ENCODE measurements at regions not wholly inside any gene's neighbourhood (a gene's known extent, or its start where the extent isn't known, plus 50 kb on each side); places are given as distances from the start of the nearest gene placed in this dataset.

DNA sequence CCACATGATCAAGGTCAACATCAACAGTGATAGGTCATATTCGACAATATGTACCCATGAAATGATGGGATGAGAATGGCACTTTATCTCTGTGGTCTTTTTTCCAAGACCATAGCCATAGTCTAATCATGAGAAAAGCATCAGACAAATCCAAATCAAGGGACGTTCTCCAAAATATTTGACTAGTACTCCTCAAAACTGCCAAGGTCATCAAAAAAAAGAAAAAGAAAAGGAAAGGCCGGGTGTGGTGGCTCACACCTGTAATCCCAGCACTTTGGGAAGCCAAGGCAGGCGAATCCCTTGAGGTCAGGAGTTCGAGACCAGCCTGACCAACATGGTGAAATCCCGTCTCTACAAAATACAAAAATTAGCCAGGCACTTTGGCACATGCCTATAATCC, 318.3 kb downstream of the TAFA4 start:
- Histone ChIP-seq H3K27me3 (no peaks in the 10 kb centered on the region), H3K27ac (no peak overlapping the region), H3K4me1 (ENCODE audit: insufficient read depth) (no peaks in the 10 kb centered on the region), H3K9me3 (no peaks in the 10 kb centered on the region), H3K36me3 (no peaks in the 10 kb centered on the region), H3K4me3 (no peak overlapping the region)
- TF ChIP-seq EP300 (IDR thresholded peaks at IDR 0.05) (no peak), POLR2A (IDR thresholded peaks at IDR 0.05) (no peak)
- TF ChIP-seq, protein P1, sequence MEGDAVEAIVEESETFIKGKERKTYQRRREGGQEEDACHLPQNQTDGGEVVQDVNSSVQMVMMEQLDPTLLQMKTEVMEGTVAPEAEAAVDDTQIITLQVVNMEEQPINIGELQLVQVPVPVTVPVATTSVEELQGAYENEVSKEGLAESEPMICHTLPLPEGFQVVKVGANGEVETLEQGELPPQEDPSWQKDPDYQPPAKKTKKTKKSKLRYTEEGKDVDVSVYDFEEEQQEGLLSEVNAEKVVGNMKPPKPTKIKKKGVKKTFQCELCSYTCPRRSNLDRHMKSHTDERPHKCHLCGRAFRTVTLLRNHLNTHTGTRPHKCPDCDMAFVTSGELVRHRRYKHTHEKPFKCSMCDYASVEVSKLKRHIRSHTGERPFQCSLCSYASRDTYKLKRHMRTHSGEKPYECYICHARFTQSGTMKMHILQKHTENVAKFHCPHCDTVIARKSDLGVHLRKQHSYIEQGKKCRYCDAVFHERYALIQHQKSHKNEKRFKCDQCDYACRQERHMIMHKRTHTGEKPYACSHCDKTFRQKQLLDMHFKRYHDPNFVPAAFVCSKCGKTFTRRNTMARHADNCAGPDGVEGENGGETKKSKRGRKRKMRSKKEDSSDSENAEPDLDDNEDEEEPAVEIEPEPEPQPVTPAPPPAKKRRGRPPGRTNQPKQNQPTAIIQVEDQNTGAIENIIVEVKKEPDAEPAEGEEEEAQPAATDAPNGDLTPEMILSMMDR (IDR thresholded peaks at IDR 0.05) = no peak
- 74 to 83% (median 74%) methylated on average over 6 of the region's 6 CpGs for WGBS, 3 donors
- intact Hi-C loops (cut with DNase I) = no loop called here
- DNase-seq = no peak

DNA sequence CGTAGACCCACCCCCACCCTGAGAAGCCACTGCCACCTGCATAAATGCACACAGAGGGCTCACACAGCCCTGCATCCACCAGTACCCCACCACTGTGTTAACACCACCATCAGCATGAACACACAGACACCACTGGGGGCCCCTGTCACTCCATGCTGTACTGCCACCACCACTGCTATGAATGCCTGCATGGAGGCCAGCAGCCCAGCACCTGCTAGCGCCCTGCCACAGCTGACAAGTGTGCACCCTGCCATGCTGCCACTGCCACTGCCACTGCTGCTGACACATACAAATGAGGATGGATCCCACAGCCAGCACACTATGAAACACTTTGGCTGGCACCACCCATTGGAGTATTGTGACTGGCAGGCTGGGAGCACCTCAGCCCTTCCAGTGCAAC, 361.0 kb downstream of the TAFA4 start:
- Histone ChIP-seq H3K9me3 (no peaks in the 10 kb centered on the region), H3K27me3 (no peaks in the 10 kb centered on the region), H3K27ac (no peak overlapping the region), H3K36me3 (no peaks in the 10 kb centered on the region), H3K4me1 (ENCODE audit: insufficient read depth) (no peaks in the 10 kb centered on the region), H3K4me3 (no peak overlapping the region)
- intact Hi-C loops (cut with DNase I) = no loop called here
- TF ChIP-seq POLR2A (IDR thresholded peaks at IDR 0.05) (no peak), EP300 (IDR thresholded peaks at IDR 0.05) (no peak)
- TF ChIP-seq, protein P1 (IDR thresholded peaks at IDR 0.05) = no peak
- WGBS, 3 donors = 75 to 95% (median 76%) methylated on average over 2 of the region's 2 CpGs
- no peak for DNase-seq

DNA sequence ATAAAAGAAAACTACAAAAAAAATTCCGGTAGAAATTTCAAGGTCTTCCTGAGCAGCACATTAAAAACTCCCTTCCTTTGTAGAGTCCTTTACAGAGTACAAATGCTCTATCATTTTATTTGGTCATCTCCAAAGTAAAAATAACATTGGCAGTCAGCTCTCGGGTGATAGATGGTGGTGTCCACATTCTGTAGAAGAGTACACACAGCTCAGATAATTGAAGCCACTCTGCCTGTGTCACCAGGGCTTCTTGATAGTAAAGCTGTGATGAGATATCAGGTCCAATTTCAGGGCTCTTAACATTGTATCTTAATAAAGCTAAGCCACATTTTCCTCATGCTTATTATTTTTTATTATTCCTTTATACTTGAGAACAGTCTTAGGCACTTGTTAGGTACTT, 371.6 kb downstream of the TAFA4 start:
- Histone ChIP-seq H3K9me3 (no peaks in the 10 kb centered on the region), H3K4me1 (ENCODE audit: insufficient read depth) (no peaks in the 10 kb centered on the region), H3K27me3 (no peaks in the 10 kb centered on the region), H3K27ac (no peak overlapping the region), H3K4me3 (no peak overlapping the region), H3K36me3 (no peaks in the 10 kb centered on the region)
- TF ChIP-seq POLR2A (IDR thresholded peaks at IDR 0.05) (no peak), EP300 (IDR thresholded peaks at IDR 0.05) (no peak)
- TF ChIP-seq, protein P1 (IDR thresholded peaks at IDR 0.05) = no peak
- DNase-seq = no peak
- intact Hi-C loops (cut with DNase I) = no loop called here
- 3 to 11% (median 4%) methylated on average over 2 of the region's 2 CpGs for WGBS, 3 donors

DNA sequence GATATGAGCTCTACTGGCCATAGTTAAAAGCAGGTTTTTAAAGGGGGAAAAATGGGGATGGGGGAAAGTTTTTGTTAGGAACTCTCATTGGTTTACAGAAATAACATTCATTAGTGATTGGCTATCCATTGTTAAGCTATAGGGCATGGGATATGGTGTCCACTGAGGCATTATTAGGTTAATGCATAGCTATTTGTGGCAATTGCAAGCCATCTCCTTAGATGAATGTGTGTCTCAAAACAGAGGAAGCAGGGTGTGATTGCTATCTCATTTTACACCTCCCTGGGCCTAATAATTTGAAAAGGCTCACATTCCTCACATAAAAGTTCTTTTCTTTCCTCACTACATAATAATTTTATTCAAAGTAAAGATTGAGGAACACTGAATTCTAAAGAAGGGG, 396.6 kb downstream of the TAFA4 start:
- H3K27ac ChIP-seq = no peak overlapping the region
- H3K9me3 ChIP-seq = no peaks in the 10 kb centered on the region
- H3K36me3 ChIP-seq = no peaks in the 10 kb centered on the region
- H3K4me3 ChIP-seq = no peak overlapping the region
- no peaks in the 10 kb centered on the region for H3K4me1 ChIP-seq (ENCODE audit: insufficient read depth)
- H3K27me3 ChIP-seq = no peaks in the 10 kb centered on the region
- no peak for DNase-seq
- TF ChIP-seq, protein P1 (IDR thresholded peaks at IDR 0.05) = no peak
- TF ChIP-seq POLR2A (IDR thresholded peaks at IDR 0.05) = no peak
- TF ChIP-seq EP300 (IDR thresholded peaks at IDR 0.05) = no peak
- intact Hi-C loops (cut with DNase I) = no loop called here

DNA sequence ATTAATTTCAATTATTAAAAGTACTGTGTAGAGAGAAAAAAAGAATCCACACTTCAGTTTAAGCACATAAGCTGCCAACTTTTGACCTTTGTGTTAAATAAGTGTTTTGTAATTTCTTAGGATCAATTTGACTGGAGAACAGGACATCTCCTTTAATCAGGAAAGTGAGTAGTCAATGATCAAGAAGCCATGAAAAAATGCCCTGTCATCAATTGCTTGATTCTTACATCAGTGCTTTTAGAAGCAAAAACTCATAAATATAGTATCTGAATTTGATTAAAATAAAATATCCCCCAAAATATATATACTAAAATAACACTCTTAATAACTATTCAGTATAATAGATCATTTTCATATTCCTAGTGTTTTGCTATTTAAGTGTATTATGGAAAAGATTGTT, 409.0 kb downstream of the TAFA4 start:
- H3K4me3 ChIP-seq = no peak overlapping the region
- no peak for DNase-seq
- H3K9me3 ChIP-seq = no peaks in the 10 kb centered on the region
- TF ChIP-seq EP300 (IDR thresholded peaks at IDR 0.05) (no peak), POLR2A (IDR thresholded peaks at IDR 0.05) (no peak)
- TF ChIP-seq, protein P1 (IDR thresholded peaks at IDR 0.05) = no peak
- H3K4me1 ChIP-seq (ENCODE audit: insufficient read depth) = no peaks in the 10 kb centered on the region
- no peak overlapping the region for H3K27ac ChIP-seq
- intact Hi-C loops (cut with DNase I) = no loop called here
- no peaks in the 10 kb centered on the region for H3K27me3 ChIP-seq
- H3K36me3 ChIP-seq = no peaks in the 10 kb centered on the region

Measured in ovary (tissue), 7 donors.